Inferior parietal cortex (tissue), 1 donor: ENCODE measurements at regions not wholly inside any gene's neighbourhood (a gene's known extent, or its start where the extent isn't known, plus 50 kb on each side); places are given as distances from the start of the nearest gene placed in this dataset.
A peak's percentile ranks its signal among the peaks of the same experiment; 100 is the strongest.
"Not testable (repeated sequence)": the region's sequence is repeated elsewhere in the genome, so short reads cannot be mapped to it uniquely, and the experiment has no call there.

Source experiments
- DNase-seq: peaks from one replicate; pipeline ENCODE4 v3.0.0-alpha.2; 2016; ENCODE audit errors: extremely low spot score

GRCh38 chr4:9505341-9505740 is 61.1 kb downstream of the DEFB131A start:
- DNase-seq, result not testable (repeated sequence)

- not testable (repeated sequence) for DNase-seq
Measured at GRCh38 chr4:9506672-9507071, 62.5 kb downstream of the DEFB131A start.

GRCh38 chr4:9512941-9513340 is 68.7 kb downstream of the DEFB131A start:
- not testable (repeated sequence) for DNase-seq

- DNase-seq, result not testable (repeated sequence)
Measured at GRCh38 chr4:9519631-9520030, 75.4 kb downstream of the DEFB131A start.

GRCh38 chr4:9522903-9523302 is 78.7 kb downstream of the DEFB131A start:
- not testable (repeated sequence) for DNase-seq

GRCh38 chr4:9524406-9524805 is 80.2 kb downstream of the DEFB131A start:
- DNase-seq, result not testable (repeated sequence)

- peak; percentile 53 for DNase-seq
Measured at GRCh38 chr4:9532134-9532862, 88.1 kb downstream of the DEFB131A start.

- DNase-seq, result not testable (repeated sequence)
Measured at GRCh38 chr4:9532863-9533192, 88.6 kb downstream of the DEFB131A start.

- not testable (repeated sequence) for DNase-seq
Measured at GRCh38 chr4:9537101-9537500, 92.9 kb downstream of the DEFB131A start.

GRCh38 chr4:9539939-9540520 is 95.8 kb downstream of the DEFB131A start:
- not testable (repeated sequence) for DNase-seq

GRCh38 chr4:9541388-9541915 is 97.2 kb downstream of the DEFB131A start:
- not testable (repeated sequence) for DNase-seq

GRCh38 chr4:9544851-9545250 is 100.6 kb downstream of the DEFB131A start:
- peak; percentile 3 for DNase-seq

- DNase-seq, result not testable (repeated sequence)
Measured at GRCh38 chr4:9547470-9547869, 103.3 kb downstream of the DEFB131A start.

- not testable (repeated sequence) for DNase-seq
Measured at GRCh38 chr4:9556076-9556475, 111.9 kb downstream of the DEFB131A start.

GRCh38 chr4:9577869-9578268 is 133.7 kb downstream of the DEFB131A start:
- not testable (repeated sequence) for DNase-seq

- not testable (repeated sequence) for DNase-seq
Measured at GRCh38 chr4:9582880-9583279, 138.7 kb downstream of the DEFB131A start.

GRCh38 chr4:9592010-9592409 is 147.8 kb downstream of the DEFB131A start:
- DNase-seq, result no peak

GRCh38 chr4:9594948-9595347 is 150.7 kb downstream of the DEFB131A start:
- DNase-seq, result no peak

- DNase-seq, result not testable (repeated sequence)
Measured at GRCh38 chr4:9595531-9595930, 151.3 kb downstream of the DEFB131A start.

- DNase-seq, result no peak
Measured at GRCh38 chr4:9599266-9599665, 155.1 kb downstream of the DEFB131A start.

GRCh38 chr4:9600246-9600645 is 156.0 kb downstream of the DEFB131A start:
- DNase-seq, result no peak

- DNase-seq, result no peak
Measured at GRCh38 chr4:9602389-9602914, 158.2 kb downstream of the DEFB131A start.
